Tibial artery (tissue), 4 donors: ENCODE measurements at regions not wholly inside any gene's neighbourhood (a gene's known extent, or its start where the extent isn't known, plus 50 kb on each side); places are given as distances from the start of the nearest gene placed in this dataset.

ENCODE experiments used
- DNase-seq, 2 donors: peaks; one replicate each; pipeline ENCODE4 v3.0.0-alpha.2; 2019
- H3K27ac ChIP-seq, 2 donors: fragments of 200-600 bp; sonication (generic) in 1 of 2; 1 replicate in 1 of 2; 2 replicates in 1 of 2; pipeline ENCODE4 v1.5.1; 2018 to 2019; ENCODE audit warnings: mild to moderate bottlenecking in 1 of 2
- H3K27me3 ChIP-seq, 2 donors: fragments of 200-600 bp; sonication (generic) in 1 of 2; one replicate each; pipeline versions ENCODE4 v1.5.1 to v1.6.0; 2016 to 2019
- H3K36me3 ChIP-seq, 3 donors: fragments of 200-600 bp; sonication (generic) in 2 of 3; one replicate each; pipeline ENCODE4 v1.5.1; 2016 to 2019; ENCODE audit warnings: mild to moderate bottlenecking in 2 of 3
- H3K4me1 ChIP-seq, 4 donors: fragments of 200-600 bp; sonication (generic) in 2 of 4; 1 replicate in 3 of 4; 2 replicates in 1 of 4; pipeline ENCODE4 v1.5.1; 2016 to 2019
- H3K4me3 ChIP-seq, 2 donors: fragments of 200-600 bp; sonication (generic) in 1 of 2; 1 replicate in 1 of 2; 2 replicates in 1 of 2; pipeline ENCODE4 v1.5.1; 2018 to 2019; ENCODE audit warnings: mild to moderate bottlenecking in 2 of 2
- H3K9me3 ChIP-seq, 3 donors: fragments of 200-600 bp; sonication (generic) in 1 of 3; one replicate each; pipeline ENCODE4 v1.5.1; 2016 to 2019
- intact Hi-C: fragments of 100-400 bp; cut with DNase I; formaldehyde crosslinking; loops from one replicate; pipeline ENCODE4 v1.15.0; 2023; ENCODE audit warnings: low total_unique reads
- TF ChIP-seq, protein P1 (sequence below), 2 experiments: fragments of 200-600 bp in 1 of 2; fragments of 450-650 bp in 1 of 2; IDR thresholded peaks; one replicate each; pipeline ENCODE4 v1.5.1; 2017 to 2019; ENCODE audit warnings: antibody characterized with exemption in 2 of 2, mild to moderate bottlenecking in 1 of 2, moderate library complexity in 1 of 2

DNA sequence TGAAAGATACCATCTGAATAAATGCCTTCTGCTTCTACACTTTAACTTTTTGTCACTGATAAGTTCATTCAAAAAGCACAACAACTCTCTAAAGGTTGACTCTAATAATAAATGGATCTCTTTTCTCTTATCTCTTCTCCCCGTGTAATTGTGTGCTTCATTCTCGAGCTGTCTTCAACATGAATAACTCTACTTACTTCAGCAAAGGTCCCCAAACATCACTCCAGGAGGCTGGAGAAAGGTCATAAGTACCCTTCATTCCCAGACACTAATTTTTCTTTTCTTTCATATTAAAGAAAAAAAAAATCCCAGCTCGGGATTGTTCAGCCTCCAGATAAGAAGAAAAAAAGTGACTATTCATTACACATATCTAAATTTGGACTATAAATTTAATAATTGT is 222.2 kb downstream of the FOXO1 start:
- Histone ChIP-seq H3K36me3 (no peaks in the 10 kb centered on the region), H3K4me1 (peaks cover 0 to 32% (median 28%) of the 10 kb centered on the region in 4 donors), H3K4me3 (no peak overlapping the region), H3K27ac (no peak overlapping the region), H3K9me3 (no peaks in the 10 kb centered on the region), H3K27me3 (no peaks in the 10 kb centered on the region)
- no peak for DNase-seq
- TF ChIP-seq, protein P1, sequence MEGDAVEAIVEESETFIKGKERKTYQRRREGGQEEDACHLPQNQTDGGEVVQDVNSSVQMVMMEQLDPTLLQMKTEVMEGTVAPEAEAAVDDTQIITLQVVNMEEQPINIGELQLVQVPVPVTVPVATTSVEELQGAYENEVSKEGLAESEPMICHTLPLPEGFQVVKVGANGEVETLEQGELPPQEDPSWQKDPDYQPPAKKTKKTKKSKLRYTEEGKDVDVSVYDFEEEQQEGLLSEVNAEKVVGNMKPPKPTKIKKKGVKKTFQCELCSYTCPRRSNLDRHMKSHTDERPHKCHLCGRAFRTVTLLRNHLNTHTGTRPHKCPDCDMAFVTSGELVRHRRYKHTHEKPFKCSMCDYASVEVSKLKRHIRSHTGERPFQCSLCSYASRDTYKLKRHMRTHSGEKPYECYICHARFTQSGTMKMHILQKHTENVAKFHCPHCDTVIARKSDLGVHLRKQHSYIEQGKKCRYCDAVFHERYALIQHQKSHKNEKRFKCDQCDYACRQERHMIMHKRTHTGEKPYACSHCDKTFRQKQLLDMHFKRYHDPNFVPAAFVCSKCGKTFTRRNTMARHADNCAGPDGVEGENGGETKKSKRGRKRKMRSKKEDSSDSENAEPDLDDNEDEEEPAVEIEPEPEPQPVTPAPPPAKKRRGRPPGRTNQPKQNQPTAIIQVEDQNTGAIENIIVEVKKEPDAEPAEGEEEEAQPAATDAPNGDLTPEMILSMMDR (IDR thresholded peaks at IDR 0.05) = no peak
- intact Hi-C loops = no loop called here

DNA sequence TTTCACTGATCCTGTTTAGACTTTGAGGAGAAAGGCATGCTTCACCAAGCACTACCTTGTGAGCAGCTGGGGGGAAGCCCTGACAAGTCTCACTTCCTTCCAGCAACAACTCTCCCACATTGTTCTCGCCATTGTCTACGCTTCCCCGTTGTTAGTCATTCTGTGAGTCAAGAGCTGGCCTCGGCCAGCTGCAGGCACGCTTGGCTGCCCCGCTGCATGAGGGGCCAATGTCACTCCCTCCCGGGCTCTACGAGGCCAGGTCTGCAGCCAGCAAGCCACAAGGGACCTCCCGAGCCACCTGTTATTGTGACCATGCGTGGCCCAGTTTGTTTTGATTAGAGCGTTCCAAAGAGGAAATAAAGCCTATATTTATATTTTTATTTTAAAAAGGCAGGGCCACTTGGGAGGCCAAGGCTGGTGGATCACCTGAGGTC is 220.9 kb downstream of the FOXO1 start:
- peak in 1 of 2 donors; percentile 36 for DNase-seq
- Histone ChIP-seq H3K27me3 (no peaks in the 10 kb centered on the region), H3K4me3 (no peak overlapping the region), H3K27ac (no peak overlapping the region), H3K9me3 (no peaks in the 10 kb centered on the region), H3K4me1 (peaks cover 0 to 18% (median 15%) of the 10 kb centered on the region in 4 donors), H3K36me3 (no peaks in the 10 kb centered on the region)
- intact Hi-C loops = no loop called here
- TF ChIP-seq, protein P1 (IDR thresholded peaks at IDR 0.05) = no peak

DNA sequence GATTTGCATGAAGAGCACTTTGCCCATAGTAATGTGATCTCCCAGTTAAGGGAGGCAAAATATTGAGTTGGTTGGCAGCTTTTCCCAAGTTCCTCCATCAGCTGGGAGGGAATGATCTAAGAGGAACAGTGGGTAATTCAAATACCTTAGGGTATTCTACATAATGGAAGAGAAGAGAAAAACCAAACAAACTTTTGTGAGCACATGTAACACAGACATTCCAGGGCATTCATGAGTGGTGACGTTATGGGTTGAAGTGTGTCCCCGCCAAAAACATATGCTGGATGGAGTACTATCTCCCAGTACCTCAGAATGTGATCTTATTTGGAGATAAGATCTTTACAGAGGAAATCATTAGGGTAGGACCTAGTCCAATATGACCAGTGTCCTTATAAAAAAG is 220.1 kb downstream of the FOXO1 start:
- TF ChIP-seq, protein P1 (IDR thresholded peaks at IDR 0.05) = no peak
- no peak for DNase-seq

DNA sequence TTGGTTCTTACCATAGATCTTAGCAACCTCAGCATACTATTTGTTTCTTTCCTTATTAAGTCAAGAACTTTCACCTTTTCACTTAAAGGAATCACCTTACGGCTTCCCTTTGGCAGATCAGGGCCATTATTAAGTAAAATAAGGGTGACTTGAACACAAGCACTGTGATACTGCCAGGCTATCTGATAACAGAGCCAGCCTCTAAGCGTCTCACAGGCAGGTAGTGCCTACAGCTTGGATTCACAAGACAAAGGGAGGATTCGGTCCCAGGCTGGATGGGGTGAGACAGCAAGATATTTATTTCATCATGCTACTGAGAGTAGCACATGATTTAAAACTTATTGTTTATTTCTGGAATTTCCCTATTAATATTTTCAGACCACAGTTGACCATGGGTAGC is 218.6 kb downstream of the FOXO1 start:
- TF ChIP-seq, protein P1 (IDR thresholded peaks at IDR 0.05) = no peak
- DNase-seq = no peak
- H3K36me3 ChIP-seq = no peaks in the 10 kb centered on the region

More for the DNA sequence above, 220.1 kb downstream of the FOXO1 start:
- Histone ChIP-seq H3K36me3 (no peaks in the 10 kb centered on the region), H3K9me3 (no peaks in the 10 kb centered on the region), H3K27ac (no peak overlapping the region), H3K4me1 (peaks cover 0 to 10% (median 7%) of the 10 kb centered on the region in 4 donors), H3K4me3 (no peak overlapping the region), H3K27me3 (no peaks in the 10 kb centered on the region)
- intact Hi-C loops = no loop called here

DNA sequence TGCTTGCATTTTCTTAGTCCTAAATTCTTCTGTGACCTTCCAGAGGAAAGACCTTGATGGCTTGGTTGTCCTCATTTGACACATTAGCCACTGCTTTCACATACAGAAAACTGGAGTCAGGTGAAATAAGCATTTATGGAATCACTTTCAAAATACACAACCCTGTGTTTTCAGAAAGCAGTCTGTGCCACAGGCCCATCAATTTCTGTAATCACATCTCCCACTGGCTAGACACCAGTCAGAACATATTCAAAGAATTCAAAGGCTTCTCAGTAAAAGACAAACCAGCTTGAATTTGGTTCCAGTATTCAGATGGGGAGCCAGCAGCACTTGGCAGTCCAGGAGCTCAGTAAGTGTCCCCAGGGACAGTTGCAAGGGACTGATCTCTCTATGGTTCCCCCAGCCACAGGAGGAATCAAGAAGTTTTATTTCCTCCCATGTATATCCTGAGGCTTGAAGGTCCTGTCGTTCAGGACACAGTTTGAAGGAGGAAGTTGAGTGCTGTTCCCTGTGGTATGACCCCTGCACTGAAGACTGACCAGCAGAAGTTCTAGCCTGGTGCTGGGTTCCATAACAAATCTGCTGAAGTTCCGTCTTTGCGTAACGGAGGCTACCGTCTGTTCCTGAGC is 214.3 kb downstream of the FOXO1 start:
- peak overlapping the region; percentile 56 to 58 for H3K27ac ChIP-seq

More for the DNA sequence above, 218.6 kb downstream of the FOXO1 start:
- no peaks in the 10 kb centered on the region for H3K9me3 ChIP-seq
- H3K4me3 ChIP-seq = no peak overlapping the region
- intact Hi-C loops = no loop called here
- H3K27me3 ChIP-seq = no peaks in the 10 kb centered on the region
- no peak overlapping the region for H3K27ac ChIP-seq
- peaks cover 0 to 13% (median 12%) of the 10 kb centered on the region in 4 donors for H3K4me1 ChIP-seq

More for the DNA sequence above, 214.3 kb downstream of the FOXO1 start:
- Histone ChIP-seq H3K36me3 (no peaks in the 10 kb centered on the region), H3K4me3 (no peak overlapping the region), H3K4me1 (peaks cover 0 to 25% (median 22%) of the 10 kb centered on the region in 4 donors), H3K27me3 (no peaks in the 10 kb centered on the region), H3K9me3 (no peaks in the 10 kb centered on the region)
- DNase-seq = no peak
- intact Hi-C loops = no loop called here
- TF ChIP-seq, protein P1 (IDR thresholded peaks at IDR 0.05) = no peak
